Endothelial cell of umbilical vein (primary cell): ENCODE measurements at regions not wholly inside any gene's neighbourhood (a gene's known extent, or its start where the extent isn't known, plus 50 kb on each side); places are given as distances from the start of the nearest gene placed in this dataset.

Experiments
- BruUV-seq: library from RNA; stranded (reverse); fragments of 400-500 nt; replicated peaks from 2 replicates; lab custom pipeline; 2021; lab: Mats Ljungman, UMichigan
- CTCF ChIA-PET: fragments of 300-600, 350-600 bp; sonication (Branson Sonifier 250); formaldehyde crosslinking; loops from one replicate; lab custom pipeline; 2021; ENCODE audit warnings: antibody characterized with exemption, inconsistent platforms; lab: Charles Lee
- POLR2A ChIA-PET: fragments of 300-600, 350-600 bp; sonication (Branson Sonifier 250); formaldehyde crosslinking; loops from one replicate; lab custom pipeline; 2021; ENCODE audit warnings: antibody characterized with exemption, inconsistent platforms; lab: Charles Lee
- DNase-seq: peaks from one replicate; pipeline ENCODE4 v3.0.0-alpha.2; 2011; ENCODE audit warnings: low read depth, low spot score
- FAIRE-seq: peaks from 2 replicates; lab custom pipeline; 2011; peaks lifted over from hg19 to GRCh38; lab: Jason Lieb, UNC
- H2AFZ ChIP-seq: 2 replicates; pipeline ENCODE4 v1.6.0; 2012; ENCODE audit warnings: low read depth, low read length, control low read depth, inconsistent platforms
- H3K27ac ChIP-seq: 2 replicates; pipeline ENCODE4 v1.5.1; 2011; ENCODE audit warnings: low read depth, mild to moderate bottlenecking, control low read depth, low read length, moderate library complexity; ENCODE audit not compliant: insufficient read depth
- H3K27me3 ChIP-seq, 2 experiments: 2 replicates each; pipeline versions ENCODE4 v1.6.0 to v1.6.1; 2011; ENCODE audit warnings: low read length in 2 of 2, mixed read lengths in 1 of 2; ENCODE audit not compliant: control insufficient read depth in 2 of 2, insufficient read depth in 2 of 2
- H3K36me3 ChIP-seq, 2 experiments: 2 replicates in 1 of 2; 3 replicates in 1 of 2; pipeline ENCODE4 v1.5.1; 2011; ENCODE audit warnings: low read length in 2 of 2, mild to moderate bottlenecking in 1 of 2, moderate library complexity in 1 of 2; ENCODE audit not compliant: control insufficient read depth in 2 of 2, insufficient read depth in 2 of 2; ENCODE audit errors: extremely low read depth in 1 of 2
- H3K4me1 ChIP-seq: 3 replicates; pipeline ENCODE4 v1.5.1; 2011; ENCODE audit warnings: mild to moderate bottlenecking, low read length; ENCODE audit not compliant: control insufficient read depth, insufficient read depth; ENCODE audit errors: extremely low read depth
- H3K4me2 ChIP-seq: 2 replicates; pipeline ENCODE4 v1.6.1; 2011; ENCODE audit warnings: low read length, control low read depth, mixed read lengths; ENCODE audit not compliant: insufficient read depth
- H3K4me3 ChIP-seq, 3 experiments: fragments of 200-600 bp in 1 of 3; sonication (generic), shearing (Covaris generic) in 1 of 3; replicated peaks in 1 of 3; 2 replicates each; pipeline ENCODE4 v1.5.1; 2011 to 2016; ENCODE audit warnings: control low read depth in 3 of 3, low read length in 3 of 3, mild to moderate bottlenecking in 2 of 3, inconsistent platforms in 1 of 3, low read depth in 1 of 3, moderate library complexity in 1 of 3; ENCODE audit not compliant: insufficient read depth in 1 of 3
- H3K79me2 ChIP-seq: 2 replicates; pipeline ENCODE4 v1.6.0; 2012; ENCODE audit warnings: low read length, inconsistent platforms; ENCODE audit not compliant: control insufficient read depth, insufficient read depth
- H3K9ac ChIP-seq: replicated peaks from 2 replicates; pipeline ENCODE3; 2011; ENCODE audit warnings: low read length, control low read depth; ENCODE audit not compliant: insufficient read depth; ENCODE audit errors: extremely low read depth
- H3K9me1 ChIP-seq: replicated peaks from 3 replicates; pipeline ENCODE4 v1.6.0; 2011; ENCODE audit warnings: mild to moderate bottlenecking, low read length; ENCODE audit not compliant: control insufficient read depth, insufficient read depth; ENCODE audit errors: extremely low read depth
- H3K9me3 ChIP-seq: replicated peaks from 2 replicates; pipeline ENCODE4 v1.5.1; 2012; ENCODE audit warnings: low read length, inconsistent platforms; ENCODE audit not compliant: control insufficient read depth, insufficient read depth
- H4K20me1 ChIP-seq: replicated peaks from 2 replicates; pipeline ENCODE3; 2011; ENCODE audit warnings: mild to moderate bottlenecking, low read length; ENCODE audit not compliant: control insufficient read depth, insufficient read depth; ENCODE audit errors: extremely low read depth
- CTCF ChIP-seq, 2 donors: IDR thresholded peaks; 1 replicate in 1 of 2; 2 replicates in 1 of 2; pipeline ENCODE4 v1.5.1; 2011; ENCODE audit warnings: low read length in 2 of 2, mild to moderate bottlenecking in 2 of 2, moderate library complexity in 2 of 2, control low read depth in 1 of 2, inconsistent platforms in 1 of 2, low read depth in 1 of 2; ENCODE audit not compliant: insufficient read depth in 1 of 2; ENCODE audit errors: extremely low read depth in 1 of 2
- EZH2 ChIP-seq: IDR thresholded peaks from 2 replicates; pipeline ENCODE4 v1.6.1; 2012; ENCODE audit warnings: borderline replicate concordance, low read depth, mild to moderate bottlenecking, moderate library complexity, low read length, inconsistent platforms; ENCODE audit not compliant: severe bottlenecking
- FOS ChIP-seq: IDR thresholded peaks from 2 replicates; pipeline ENCODE4 v1.6.1; 2011; ENCODE audit warnings: mild to moderate bottlenecking, low read length, moderate library complexity, borderline replicate concordance; ENCODE audit not compliant: insufficient read depth
- GATA2 ChIP-seq: IDR thresholded peaks from 2 replicates; pipeline ENCODE4 v1.7.0; 2011; ENCODE audit warnings: low read depth, mild to moderate bottlenecking, moderate library complexity, mixed read lengths, low read length; ENCODE audit not compliant: insufficient read length, insufficient read depth
- JUN ChIP-seq: IDR thresholded peaks from 2 replicates; pipeline ENCODE4 v1.6.1; 2011; ENCODE audit warnings: borderline replicate concordance, low read depth; ENCODE audit not compliant: insufficient read length, insufficient read depth
- MAX ChIP-seq: IDR thresholded peaks from 2 replicates; pipeline ENCODE4 v1.6.1; 2011; ENCODE audit not compliant: insufficient read depth, insufficient read length
- MYC ChIP-seq: IDR thresholded peaks from one replicate; pipeline ENCODE4 v1.6.1; 2011; ENCODE audit warnings: mild to moderate bottlenecking, low read depth, low read length
- POLR2A ChIP-seq: IDR thresholded peaks from 2 replicates; pipeline ENCODE4 v1.6.1; 2012; ENCODE audit warnings: low read depth, mild to moderate bottlenecking, control low read depth, low read length
- POLR2AphosphoS5 ChIP-seq: IDR thresholded peaks from 2 replicates; pipeline ENCODE4 v1.6.1; 2012; ENCODE audit warnings: low read depth, mild to moderate bottlenecking, control low read depth, low read length, moderate library complexity; ENCODE audit not compliant: insufficient read depth
- dilution Hi-C: fragments of 300-500 bp; cut with MboI; formaldehyde crosslinking; loops from one replicate; pipeline ENCODE4 v1.15.0; 2019; ENCODE audit warnings: low sequenced_read_pairs; ENCODE audit not compliant: extremely low pct_ligation_motif_present
- intact Hi-C: fragments of 100-400 bp; cut with micrococcal nuclease; formaldehyde crosslinking; loops from one replicate; pipeline ENCODE4 v1.10.0; 2022

GRCh38 chr17:77568540-77568939 is 390.0 kb upstream of the TNRC6C start:
- Histone ChIP-seq H2AFZ (no peak overlapping the region), H3K27ac (no peak overlapping the region), H3K4me3 (no peak overlapping the region), H3K9me1 (no peaks in the 10 kb centered on the region), H3K79me2 (no peaks in the 10 kb centered on the region), H3K9ac (no peak overlapping the region), H3K36me3 (no peaks in the 10 kb centered on the region), H4K20me1 (no peaks in the 10 kb centered on the region), H3K4me2 (no peak overlapping the region), H3K27me3 (peaks cover 29 to 33% of the 10 kb centered on the region in 2 experiments), H3K4me1 (no peaks in the 10 kb centered on the region), H3K9me3 (no peaks in the 10 kb centered on the region)
- POLR2A ChIA-PET = no interaction called here
- dilution Hi-C loops (no loop called here), intact Hi-C loops (no loop called here)
- no peak for DNase-seq
- no TSS peak for BruUV-seq
- TF ChIP-seq GATA2 = no peak
- TF ChIP-seq FOS = no peak
- no peak for TF ChIP-seq CTCF (IDR thresholded peaks at IDR 0.05; ENCODE audit: extremely low read depth in 1 of 2, insufficient read depth in 1 of 2, low read depth in 1 of 2, low read length in 2 of 2)
- TF ChIP-seq POLR2AphosphoS5 = no peak
- TF ChIP-seq MYC = no peak
- no peak for TF ChIP-seq JUN
- TF ChIP-seq MAX = no peak
- no peak for TF ChIP-seq POLR2A
- no peak for TF ChIP-seq EZH2
- no peak for FAIRE-seq
- CTCF ChIA-PET = no interaction called here
